Endodermal cell (in vitro differentiated cells): ENCODE measurements at regions not wholly inside any gene's neighbourhood (a gene's known extent, or its start where the extent isn't known, plus 50 kb on each side); places are given as distances from the start of the nearest gene placed in this dataset.

Experiments used
- DNase-seq: peaks from one replicate; pipeline ENCODE4 v3.0.0-alpha.2; 2017
- H3K27ac ChIP-seq: 2 replicates; pipeline ENCODE4 v1.5.1; 2013; ENCODE audit warnings: mild to moderate bottlenecking, low read depth, low read length, moderate library complexity
- H3K27me3 ChIP-seq: 2 replicates; pipeline ENCODE4 v1.6.1; 2013; ENCODE audit warnings: mild to moderate bottlenecking, low read length, moderate library complexity; ENCODE audit not compliant: insufficient read depth, control insufficient read depth, poor library complexity, severe bottlenecking
- H3K36me3 ChIP-seq: 2 replicates; pipeline ENCODE4 v1.7.0; 2013; ENCODE audit warnings: mild to moderate bottlenecking, low read length, moderate library complexity; ENCODE audit not compliant: control insufficient read depth, insufficient read depth
- H3K4me1 ChIP-seq: one replicate; pipeline ENCODE4 v1.7.0; 2013; ENCODE audit warnings: low read length; ENCODE audit not compliant: control insufficient read depth, insufficient read depth
- H3K4me3 ChIP-seq: 2 replicates; pipeline ENCODE4 v1.5.1; 2013; ENCODE audit warnings: mild to moderate bottlenecking, low read length, moderate library complexity
- H3K9ac ChIP-seq: 2 replicates; pipeline ENCODE4 v1.6.1; 2013; ENCODE audit warnings: mild to moderate bottlenecking, low read length, moderate library complexity; ENCODE audit not compliant: poor library complexity, severe bottlenecking; ENCODE audit errors: extremely low read depth
- H3K9me3 ChIP-seq: 2 replicates; pipeline ENCODE4 v1.6.1; 2013; ENCODE audit warnings: mild to moderate bottlenecking, low read length, moderate library complexity; ENCODE audit not compliant: control insufficient read depth
- H3K27ac Mint-ChIP-seq: 2 replicates; pipeline ENCODE4 v1.8.0; 2020; ENCODE audit warnings: mixed read lengths
- H3K27me3 Mint-ChIP-seq: 2 replicates; pipeline ENCODE4 v1.8.0; 2021; ENCODE audit warnings: mild to moderate bottlenecking, mixed read lengths; ENCODE audit not compliant: insufficient read depth
- H3K36me3 Mint-ChIP-seq: 2 replicates; pipeline ENCODE4 v1.8.0; 2020; ENCODE audit warnings: low read depth, mixed read lengths
- H3K4me1 Mint-ChIP-seq: 2 replicates; pipeline ENCODE4 v1.8.0; 2020; ENCODE audit warnings: mixed read lengths
- H3K4me3 Mint-ChIP-seq: 2 replicates; pipeline ENCODE4 v1.8.0; 2020; ENCODE audit warnings: mild to moderate bottlenecking, moderate library complexity, mixed read lengths
- H3K9me3 Mint-ChIP-seq: 2 replicates; pipeline ENCODE4 v1.8.0; 2020; ENCODE audit warnings: mild to moderate bottlenecking, mixed read lengths
- WGBS, 2 experiments: methylation state at CpG; one replicate each; pipeline versions ENCODE4 v1.1.5 to v1.1.7; 2013; ENCODE audit warnings: missing lambda C conversion rate in 2 of 2, mixed read lengths in 1 of 2; ENCODE audit not compliant: insufficient coverage in 1 of 2, insufficient read length in 1 of 2; 5-methylcytosine and 5-hydroxymethylcytosine counted together
- TF ChIP-seq, protein P1 (sequence below): fragments of 200-600 bp; sonication (generic); conservative IDR thresholded peaks from 2 replicates; pipeline ENCODE4 v1.5.0; 2021; ENCODE audit warnings: antibody characterized with exemption, mild to moderate bottlenecking

DNA sequence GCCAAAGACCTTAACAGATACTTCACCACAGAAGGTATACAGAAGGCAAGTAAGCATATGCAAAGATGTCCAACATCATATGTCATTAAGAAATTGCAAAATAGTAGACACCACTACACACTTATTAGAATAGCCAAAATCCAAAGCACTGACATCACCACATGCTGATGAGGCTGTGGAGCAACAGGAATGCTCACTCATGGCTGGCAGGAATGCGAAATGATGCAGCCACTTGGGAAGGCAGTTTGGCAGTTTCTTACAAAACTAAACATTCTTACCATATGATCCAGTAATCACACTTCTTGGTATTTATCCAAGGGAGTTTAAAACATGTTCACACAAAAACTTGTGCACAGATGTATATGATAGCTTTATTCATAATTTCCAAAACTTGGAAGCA is 261.2 kb upstream of the AJAP1 start:
- TF ChIP-seq, protein P1, sequence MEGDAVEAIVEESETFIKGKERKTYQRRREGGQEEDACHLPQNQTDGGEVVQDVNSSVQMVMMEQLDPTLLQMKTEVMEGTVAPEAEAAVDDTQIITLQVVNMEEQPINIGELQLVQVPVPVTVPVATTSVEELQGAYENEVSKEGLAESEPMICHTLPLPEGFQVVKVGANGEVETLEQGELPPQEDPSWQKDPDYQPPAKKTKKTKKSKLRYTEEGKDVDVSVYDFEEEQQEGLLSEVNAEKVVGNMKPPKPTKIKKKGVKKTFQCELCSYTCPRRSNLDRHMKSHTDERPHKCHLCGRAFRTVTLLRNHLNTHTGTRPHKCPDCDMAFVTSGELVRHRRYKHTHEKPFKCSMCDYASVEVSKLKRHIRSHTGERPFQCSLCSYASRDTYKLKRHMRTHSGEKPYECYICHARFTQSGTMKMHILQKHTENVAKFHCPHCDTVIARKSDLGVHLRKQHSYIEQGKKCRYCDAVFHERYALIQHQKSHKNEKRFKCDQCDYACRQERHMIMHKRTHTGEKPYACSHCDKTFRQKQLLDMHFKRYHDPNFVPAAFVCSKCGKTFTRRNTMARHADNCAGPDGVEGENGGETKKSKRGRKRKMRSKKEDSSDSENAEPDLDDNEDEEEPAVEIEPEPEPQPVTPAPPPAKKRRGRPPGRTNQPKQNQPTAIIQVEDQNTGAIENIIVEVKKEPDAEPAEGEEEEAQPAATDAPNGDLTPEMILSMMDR, result no peak
- WGBS, 2 experiments, result 90 to 100% methylated on average over 1 of the region's 1 CpG
- no peak for DNase-seq
- H3K4me3 Mint-ChIP-seq, result no peak overlapping the region
- Histone ChIP-seq H3K9ac (no peak overlapping the region), H3K4me3 (no peak overlapping the region), H3K27ac (no peak overlapping the region), H3K9me3 (peaks cover 26% of the 10 kb centered on the region), H3K4me1 (no peaks in the 10 kb centered on the region), H3K36me3 (no peaks in the 10 kb centered on the region), H3K27me3 (no peaks in the 10 kb centered on the region)
- no peaks in the 10 kb centered on the region for H3K36me3 Mint-ChIP-seq
- peaks cover 17% of the 10 kb centered on the region for H3K27me3 Mint-ChIP-seq
- H3K4me1 Mint-ChIP-seq, result no peaks in the 10 kb centered on the region
- peaks cover 56% of the 10 kb centered on the region for H3K9me3 Mint-ChIP-seq
- H3K27ac Mint-ChIP-seq, result no peak overlapping the region

- no peak overlapping the region for H3K27ac Mint-ChIP-seq
- Histone ChIP-seq H3K9me3 (peaks cover 26% of the 10 kb centered on the region), H3K4me1 (no peaks in the 10 kb centered on the region), H3K9ac (no peak overlapping the region), H3K27me3 (no peaks in the 10 kb centered on the region), H3K4me3 (no peak overlapping the region), H3K36me3 (no peaks in the 10 kb centered on the region), H3K27ac (no peak overlapping the region)
- DNase-seq, result no peak
- H3K36me3 Mint-ChIP-seq, result no peaks in the 10 kb centered on the region
- 89% methylated on average over 8 of the region's 8 CpGs; no CpG with 5 or more reads in 1 of the 2 experiments for WGBS, 2 experiments
- H3K4me1 Mint-ChIP-seq, result no peaks in the 10 kb centered on the region
- H3K27me3 Mint-ChIP-seq, result peaks cover 17% of the 10 kb centered on the region
- H3K4me3 Mint-ChIP-seq, result no peak overlapping the region
- H3K9me3 Mint-ChIP-seq, result peaks cover 48% of the 10 kb centered on the region
- TF ChIP-seq, protein P1, result no peak
These were observed 260.0 kb upstream of the AJAP1 start for GRCh38 chr1:4394366-4394765.

- Mint-ChIP-seq H3K4me1 (no peaks in the 10 kb centered on the region), H3K9me3 (peaks cover 42% of the 10 kb centered on the region), H3K4me3 (no peak overlapping the region), H3K27me3 (peaks cover 17% of the 10 kb centered on the region), H3K36me3 (no peaks in the 10 kb centered on the region), H3K27ac (no peak overlapping the region)
- H3K9ac ChIP-seq, result no peak overlapping the region
- no peaks in the 10 kb centered on the region for H3K4me1 ChIP-seq
- H3K36me3 ChIP-seq, result no peaks in the 10 kb centered on the region
- H3K27me3 ChIP-seq, result no peaks in the 10 kb centered on the region
- no peak overlapping the region for H3K27ac ChIP-seq
- TF ChIP-seq, protein P1, result no peak
- DNase-seq, result no peak
- WGBS, 2 experiments, result 53 to 80% methylated on average over 2 to 3 of the region's 3 CpGs
- H3K4me3 ChIP-seq, result no peak overlapping the region
- H3K9me3 ChIP-seq, result peaks cover 26% of the 10 kb centered on the region
These were observed 259.3 kb upstream of the AJAP1 start for GRCh38 chr1:4395158-4395557.
